HG03520 (cell line): ENCODE measurements at regions not wholly inside any gene's neighbourhood (a gene's known extent, or its start where the extent isn't known, plus 50 kb on each side); places are given as distances from the start of the nearest gene placed in this dataset.
A peak's percentile ranks its signal among the peaks of the same experiment; 100 is the strongest.
"Not testable (repeated sequence)": the region's sequence is repeated elsewhere in the genome, so short reads cannot be mapped to it uniquely, and the experiment has no call there.

Source experiments
- ATAC-seq: cut with Tn5 transposase; IDR thresholded peaks from one replicate; pipeline ENCODE4 v1.9.1; 2021; ENCODE audit warnings: mild to moderate bottlenecking, moderate library complexity; ENCODE audit not compliant: unreplicated experiment

GRCh38 chr18:34280000-34280399, 55.3 kb upstream of the NOL4 start:
- ATAC-seq, result no peak

DNA sequence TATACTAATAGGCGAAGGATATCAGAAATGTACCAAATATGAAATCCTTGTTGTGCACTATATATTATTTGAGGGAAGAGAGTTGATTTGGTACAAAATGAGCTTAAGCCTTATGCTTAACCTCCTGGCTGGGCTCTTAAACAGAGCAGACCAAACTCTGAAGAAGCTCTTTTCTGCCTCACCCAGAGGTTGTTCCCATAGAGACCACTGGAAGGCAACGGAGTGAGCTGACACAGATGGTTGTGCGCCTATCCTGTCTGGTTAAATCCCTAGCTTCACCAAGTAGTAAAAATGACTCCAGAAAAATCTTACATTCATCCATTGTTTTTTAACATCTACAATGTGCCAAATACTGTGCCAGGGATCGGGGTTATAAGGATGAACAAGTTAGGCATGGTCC, 55.9 kb upstream of the NOL4 start:
- ATAC-seq, result no peak

DNA sequence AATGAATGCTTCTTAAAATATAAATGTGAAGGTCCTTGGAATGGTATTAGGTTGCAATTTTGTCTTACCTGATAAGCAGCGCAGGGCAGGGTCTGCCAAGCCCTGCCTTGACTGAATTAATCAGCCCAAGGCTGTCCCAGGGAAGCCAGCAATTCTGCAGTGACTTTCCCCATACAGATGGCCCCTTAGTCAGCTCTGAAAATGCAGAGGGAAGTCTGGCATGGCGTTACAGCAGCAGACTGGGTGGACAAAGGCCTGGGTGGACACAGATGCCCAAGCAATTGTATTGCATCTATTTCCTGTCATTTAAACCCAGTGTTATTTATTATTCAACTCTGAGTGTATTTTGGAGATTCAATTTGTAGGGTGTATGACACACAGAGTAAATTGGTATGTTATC, 56.6 kb upstream of the NOL4 start:
- no peak for ATAC-seq

DNA sequence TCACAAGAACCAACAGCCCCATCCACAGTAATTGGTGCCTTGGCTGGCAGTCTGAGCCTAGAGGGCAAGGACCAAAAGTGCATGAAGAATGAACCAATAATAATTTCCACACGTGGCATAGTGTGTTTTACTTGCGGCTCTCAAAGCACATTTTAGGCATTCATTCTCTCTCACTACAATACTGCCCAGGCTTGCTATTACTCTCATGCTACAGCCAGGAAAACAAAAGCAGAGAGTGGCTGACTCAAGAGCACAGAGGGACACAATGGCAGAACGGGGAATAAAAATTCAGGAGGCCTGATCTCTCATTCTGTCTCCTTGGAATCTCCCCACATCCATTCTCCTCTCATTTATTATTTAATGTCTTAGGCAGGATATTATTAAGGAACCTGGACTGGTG, 57.0 kb upstream of the NOL4 start:
- ATAC-seq, result no peak

- no peak for ATAC-seq
Observed at GRCh38 chr18:34283506-34283905, 58.8 kb upstream of the NOL4 start.

DNA sequence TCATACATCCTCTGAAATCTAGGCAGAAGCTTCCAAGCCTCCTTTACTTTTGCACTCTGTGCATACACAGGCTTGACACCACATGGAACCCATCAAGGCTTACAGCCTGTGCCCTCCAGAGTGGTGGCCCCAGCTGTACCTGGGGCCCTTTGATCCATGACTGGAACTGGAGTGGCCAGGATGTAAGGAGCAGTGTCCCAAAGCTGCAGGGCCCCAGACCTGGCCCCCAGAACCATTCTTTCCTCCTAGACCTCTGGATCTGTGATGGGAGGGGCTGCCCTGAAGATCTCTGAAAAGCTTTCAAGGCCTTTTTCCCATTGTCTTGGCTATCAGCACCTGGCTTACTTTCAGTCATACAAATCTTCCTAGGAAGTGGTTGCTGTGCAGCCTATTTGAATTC, 63.1 kb upstream of the NOL4 start:
- ATAC-seq, result no peak

- no peak for ATAC-seq
Observed at GRCh38 chr18:34292594-34292993, 67.9 kb upstream of the NOL4 start.

- no peak for ATAC-seq
Observed at GRCh38 chr18:34297287-34297686, 72.6 kb upstream of the NOL4 start.

GRCh38 chr18:34299828-34300227, 75.1 kb upstream of the NOL4 start:
- no peak for ATAC-seq

GRCh38 chr18:34311468-34311867, 86.8 kb upstream of the NOL4 start:
- no peak for ATAC-seq

- ATAC-seq, result no peak
Observed at GRCh38 chr18:34314847-34315246, 90.1 kb upstream of the NOL4 start.

GRCh38 chr18:34315591-34316352, 91.1 kb upstream of the NOL4 start:
- no peak for ATAC-seq

- ATAC-seq, result no peak
Observed at GRCh38 chr18:34320267-34320666, 95.6 kb upstream of the NOL4 start.

GRCh38 chr18:34321066-34321465, 96.4 kb upstream of the NOL4 start:
- ATAC-seq, result peak; percentile 87

GRCh38 chr18:34322365-34323289, 97.9 kb upstream of the NOL4 start:
- ATAC-seq, result peak; percentile 51

- ATAC-seq, result no peak
Observed at GRCh38 chr18:34329840-34330239, 105.1 kb upstream of the NOL4 start.

DNA sequence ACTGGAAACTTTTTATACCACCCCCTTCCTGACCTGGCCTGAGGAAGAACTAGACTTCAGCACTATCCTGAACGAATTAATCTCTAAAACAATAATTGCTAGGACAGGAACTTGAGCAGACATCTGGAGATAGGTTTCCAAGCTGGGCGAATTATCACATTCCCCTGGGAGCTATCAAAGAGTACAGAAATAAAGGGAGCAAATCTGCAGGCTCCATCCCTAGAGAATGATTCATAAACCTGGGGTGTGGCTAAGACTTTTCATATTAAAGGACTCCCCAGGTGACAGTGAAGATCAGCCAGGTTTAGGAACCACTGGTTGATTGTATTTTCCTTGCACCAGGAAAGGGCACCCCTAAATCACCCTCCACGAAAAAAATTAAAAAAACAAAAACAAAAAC, 105.6 kb upstream of the NOL4 start:
- no peak for ATAC-seq

GRCh38 chr18:34330907-34331306, 106.2 kb upstream of the NOL4 start:
- ATAC-seq, result not testable (repeated sequence)

DNA sequence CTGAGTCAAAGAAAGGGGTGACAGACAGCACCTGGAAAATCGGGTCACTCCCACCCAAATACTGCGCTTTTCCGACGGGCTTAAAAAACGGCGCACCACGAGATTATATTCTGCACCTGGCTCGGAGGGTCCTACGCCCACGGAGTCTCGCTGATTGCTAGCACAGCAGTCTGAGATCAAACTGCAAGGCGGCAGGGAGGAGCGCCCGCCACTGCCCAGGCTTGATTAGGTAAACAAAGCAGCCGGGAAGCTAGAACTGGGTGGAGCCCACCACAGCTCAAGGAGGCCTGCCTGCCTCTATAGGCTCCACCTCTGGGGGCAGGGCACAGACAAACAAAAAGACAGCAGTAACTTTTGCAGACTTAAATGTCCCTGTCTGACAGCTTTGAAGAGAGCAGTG, 106.6 kb upstream of the NOL4 start:
- not testable (repeated sequence) for ATAC-seq

GRCh38 chr18:34339155-34339554, 114.4 kb upstream of the NOL4 start:
- no peak for ATAC-seq

- no peak for ATAC-seq
Observed at GRCh38 chr18:34342960-34343359, 118.2 kb upstream of the NOL4 start.

DNA sequence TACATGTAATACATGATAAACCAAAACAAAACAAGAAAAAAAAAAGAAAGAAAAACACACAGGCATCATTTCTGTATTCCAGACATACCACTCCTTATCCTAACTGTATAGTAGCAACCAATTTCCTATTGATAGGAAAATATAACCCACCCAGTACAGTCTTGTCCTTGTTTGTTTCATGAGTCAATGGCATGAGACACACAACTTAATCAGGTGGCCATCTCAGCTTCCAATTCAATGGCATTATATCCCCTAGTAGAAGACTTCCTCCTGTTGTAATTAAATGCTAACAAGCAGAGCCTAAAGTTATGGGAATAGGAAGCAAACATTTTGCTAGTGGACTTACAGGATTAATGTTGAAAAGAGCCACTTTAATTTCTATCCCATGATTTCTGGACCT, 121.0 kb upstream of the NOL4 start:
- no peak for ATAC-seq
